NOMO-1 treated with DMSO at 0.1 percent for 48 hours (cell line): ENCODE measurements at regions not wholly inside any gene's neighbourhood (a gene's known extent, or its start where the extent isn't known, plus 50 kb on each side); places are given as distances from the start of the nearest gene placed in this dataset.
"Not testable (repeated sequence)": the region's sequence is repeated elsewhere in the genome, so short reads cannot be mapped to it uniquely, and the experiment has no call there.

Source experiments
- DNase-seq: peaks from one replicate; lab custom pipeline; 2025; ENCODE audit not compliant: unreplicated experiment; lab: John Stamatoyannopoulos, UW

DNA sequence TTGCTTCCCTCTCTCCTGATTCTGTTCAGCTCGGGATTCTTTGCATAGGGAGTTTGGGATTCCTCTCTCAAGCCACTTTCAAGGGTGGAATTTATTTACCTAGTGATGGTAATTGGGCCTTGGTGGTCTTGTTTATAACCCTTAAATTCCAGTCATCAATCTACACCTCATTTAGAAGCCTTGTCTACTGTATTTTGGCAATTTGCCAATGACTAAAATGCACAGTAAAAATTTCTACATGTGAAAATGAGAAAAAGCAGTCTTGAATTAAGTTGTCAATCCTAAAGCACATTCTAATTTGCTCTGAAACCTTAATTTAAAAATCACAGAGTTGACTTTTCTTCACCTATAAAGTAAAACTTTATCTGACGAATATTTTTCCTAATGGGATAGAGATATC, 749.2 kb upstream of the CRIM1 start:
- no peak for DNase-seq

DNA sequence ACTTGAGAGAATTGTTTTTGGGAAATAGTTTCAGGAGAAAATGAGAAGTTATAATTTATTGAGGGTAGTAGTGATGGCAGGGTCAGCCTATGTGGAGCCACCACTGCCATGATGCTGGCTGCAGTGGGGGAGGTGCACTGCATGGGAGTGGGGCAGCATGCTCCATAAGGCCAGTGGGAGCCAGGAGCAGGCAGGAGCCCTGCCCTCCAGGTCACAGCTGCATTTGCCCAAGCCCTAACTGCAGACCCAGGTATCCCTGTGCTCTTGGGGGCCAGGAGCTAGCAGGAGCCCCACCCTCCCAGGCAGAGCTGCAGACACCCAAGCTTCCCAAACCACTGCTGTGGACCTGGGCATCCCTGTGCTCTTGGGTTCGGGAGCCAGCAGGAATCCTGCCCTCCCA, 757.3 kb upstream of the CRIM1 start:
- DNase-seq: no peak

DNA sequence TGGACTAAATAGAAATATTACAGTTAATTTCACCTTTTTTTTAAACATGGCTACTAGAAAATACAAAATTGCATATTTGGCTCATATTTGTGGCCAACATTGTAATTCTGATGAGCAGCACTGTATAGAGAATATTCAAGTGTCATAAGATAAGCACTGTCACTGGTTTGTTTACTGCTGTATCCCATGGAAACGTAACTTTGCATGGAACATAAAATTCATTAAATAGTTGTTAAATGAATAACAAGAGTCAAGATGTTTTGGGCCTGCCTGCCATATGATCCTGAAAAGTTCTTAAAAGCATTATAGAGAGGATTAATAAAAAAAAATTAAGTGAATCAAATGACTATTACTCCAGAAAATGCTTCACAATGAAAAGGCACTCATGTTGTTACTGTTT, 763.7 kb upstream of the CRIM1 start:
- no peak for DNase-seq

DNA sequence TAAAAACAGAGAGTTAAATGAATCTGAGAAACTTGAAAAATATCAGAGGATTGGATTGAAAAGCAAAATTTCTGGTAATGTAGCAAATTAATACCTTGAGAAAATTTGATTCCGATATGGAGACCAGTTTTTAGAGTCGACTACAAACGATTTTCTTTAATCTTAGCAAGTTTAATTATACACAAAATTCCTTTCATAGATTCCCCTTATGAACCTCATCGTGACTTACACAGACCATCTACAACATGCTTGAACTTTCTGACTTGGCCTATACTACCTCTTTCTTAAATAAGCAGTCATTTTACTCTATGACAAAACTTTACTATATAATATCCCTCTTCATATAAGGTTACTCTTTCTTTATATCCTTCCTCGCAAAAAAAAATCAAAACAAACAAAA, 769.6 kb upstream of the CRIM1 start:
- no peak for DNase-seq

DNA sequence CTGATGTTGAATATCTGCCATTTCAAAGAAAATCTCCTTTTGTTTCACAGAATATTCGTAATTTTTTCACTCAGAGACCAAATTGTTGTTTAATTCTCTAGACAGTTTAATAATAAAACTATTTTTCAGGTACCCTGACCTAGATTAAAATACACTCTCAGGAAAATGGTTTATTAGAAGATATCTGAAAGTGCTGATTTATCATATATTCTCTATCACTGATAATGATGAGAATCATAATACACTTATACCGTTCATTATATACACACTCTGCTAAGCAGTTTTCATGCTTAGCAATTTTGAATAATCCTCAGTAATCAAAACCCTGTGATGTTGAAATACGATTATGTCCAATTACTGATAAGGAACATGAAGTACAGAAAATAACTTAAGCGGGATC, 772.9 kb upstream of the CRIM1 start:
- DNase-seq: no peak

DNA sequence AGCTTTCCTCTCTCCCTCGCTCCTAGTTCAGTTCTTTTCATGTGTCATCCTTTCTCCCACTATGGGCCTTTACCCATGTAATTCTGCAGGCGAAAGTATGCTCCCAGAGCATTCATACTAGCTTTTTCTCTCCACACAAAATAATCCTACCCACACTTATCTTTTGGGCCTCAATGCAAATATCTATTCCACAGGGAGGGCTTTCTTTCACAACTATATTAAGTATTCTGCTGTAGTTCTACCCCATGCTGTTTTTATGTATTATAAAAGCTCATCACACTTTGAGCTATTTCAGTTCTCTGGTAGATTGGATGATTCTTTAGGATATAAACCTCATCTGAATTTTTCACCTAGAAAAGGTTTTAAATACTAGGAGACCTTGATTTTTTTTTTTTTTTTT, 774.6 kb upstream of the CRIM1 start:
- no peak for DNase-seq

DNA sequence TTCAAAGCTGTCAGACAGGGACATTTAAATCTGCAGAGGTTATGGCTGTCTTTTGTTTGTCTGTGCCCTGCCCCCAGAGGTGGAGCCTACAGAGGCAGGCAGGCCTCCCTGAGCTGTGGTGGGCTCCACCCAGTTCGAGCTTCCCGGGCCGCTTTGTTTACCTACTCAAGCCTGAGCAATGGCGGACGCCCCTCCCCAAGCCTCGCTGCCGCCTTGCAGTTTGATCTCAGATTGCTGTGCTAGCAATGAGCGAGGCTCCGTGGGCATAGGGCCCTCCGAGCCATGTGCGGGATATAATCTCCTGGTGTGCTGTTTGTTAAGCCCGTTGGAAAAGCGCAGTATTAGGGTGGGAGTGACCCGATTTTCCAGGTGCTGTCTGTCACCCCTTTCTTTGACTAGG, 787.0 kb upstream of the CRIM1 start:
- DNase-seq: not testable (repeated sequence)

DNA sequence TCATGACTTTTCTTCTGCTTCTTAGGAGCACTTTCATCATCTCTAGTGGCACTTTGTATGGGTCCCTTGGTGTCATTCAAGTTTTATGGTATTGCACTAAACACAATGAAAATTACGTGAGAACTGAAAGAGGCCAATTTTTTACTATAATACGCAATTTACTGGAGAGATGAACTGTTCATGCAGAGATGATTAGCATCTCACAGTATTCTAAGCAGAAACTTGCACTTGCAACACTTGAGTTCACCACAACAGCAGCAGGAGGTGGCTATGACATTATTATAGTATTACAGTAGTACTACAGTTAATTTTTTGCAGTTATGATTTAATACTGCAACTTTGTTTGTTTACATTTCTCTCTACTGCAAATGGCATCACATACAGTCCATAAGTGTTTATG, 793.1 kb upstream of the CRIM1 start:
- DNase-seq: no peak

DNA sequence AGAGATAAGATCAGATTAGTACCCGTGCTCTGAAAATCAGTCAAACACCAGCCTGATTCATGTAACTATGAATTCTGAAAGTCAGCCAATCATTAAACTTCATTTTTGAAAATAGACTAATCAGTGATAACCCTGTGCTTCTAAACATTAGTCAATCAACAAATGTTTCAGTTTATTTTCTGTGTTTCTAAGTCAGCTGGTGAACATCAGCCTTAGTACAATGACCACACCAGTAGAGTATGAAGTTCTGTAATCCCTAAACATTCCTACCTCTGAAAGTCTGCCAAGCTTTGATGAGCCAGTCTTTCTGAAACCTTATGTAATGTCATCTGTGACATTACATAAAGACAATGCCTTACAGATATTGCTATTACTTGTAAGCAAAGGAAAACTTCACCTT, 807.4 kb upstream of the CRIM1 start:
- no peak for DNase-seq

DNA sequence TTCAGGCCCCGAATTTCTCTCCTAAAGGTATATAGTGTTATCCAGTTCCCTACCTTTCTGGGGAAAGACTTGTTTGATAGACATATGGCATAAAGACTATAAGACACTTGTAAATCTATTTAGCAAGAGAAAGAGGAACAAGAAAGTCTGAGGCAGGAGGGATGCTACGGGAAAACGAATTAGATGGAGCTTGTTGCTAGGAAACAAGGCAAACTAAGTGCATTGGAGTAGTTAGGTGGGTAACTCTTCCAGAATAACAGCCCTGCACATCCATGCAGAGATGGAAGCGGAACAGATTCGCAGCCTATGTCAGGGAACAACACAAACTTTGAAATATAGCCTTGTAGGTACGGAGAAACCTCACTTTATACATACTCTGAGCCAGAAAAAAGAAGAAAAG, 810.3 kb upstream of the CRIM1 start:
- no peak for DNase-seq

DNA sequence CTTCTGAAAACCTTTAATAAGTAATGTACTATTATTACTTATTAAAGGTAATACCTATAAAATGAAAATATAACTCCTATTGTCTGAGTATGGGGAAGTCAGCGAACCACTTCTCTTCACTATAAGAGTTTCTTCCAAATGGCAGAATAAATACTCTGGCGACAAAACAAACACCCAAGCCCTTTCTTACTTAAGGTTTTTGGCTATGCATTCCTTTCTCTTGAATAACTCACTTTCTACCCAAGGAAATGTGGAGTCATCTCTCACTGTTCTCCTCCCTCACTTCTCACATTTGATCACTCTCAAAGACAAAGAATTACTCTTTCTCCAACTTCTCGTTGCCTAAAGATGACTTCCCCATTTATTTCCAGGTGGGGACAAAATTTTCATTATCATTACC, 816.8 kb upstream of the CRIM1 start:
- DNase-seq: no peak

DNA sequence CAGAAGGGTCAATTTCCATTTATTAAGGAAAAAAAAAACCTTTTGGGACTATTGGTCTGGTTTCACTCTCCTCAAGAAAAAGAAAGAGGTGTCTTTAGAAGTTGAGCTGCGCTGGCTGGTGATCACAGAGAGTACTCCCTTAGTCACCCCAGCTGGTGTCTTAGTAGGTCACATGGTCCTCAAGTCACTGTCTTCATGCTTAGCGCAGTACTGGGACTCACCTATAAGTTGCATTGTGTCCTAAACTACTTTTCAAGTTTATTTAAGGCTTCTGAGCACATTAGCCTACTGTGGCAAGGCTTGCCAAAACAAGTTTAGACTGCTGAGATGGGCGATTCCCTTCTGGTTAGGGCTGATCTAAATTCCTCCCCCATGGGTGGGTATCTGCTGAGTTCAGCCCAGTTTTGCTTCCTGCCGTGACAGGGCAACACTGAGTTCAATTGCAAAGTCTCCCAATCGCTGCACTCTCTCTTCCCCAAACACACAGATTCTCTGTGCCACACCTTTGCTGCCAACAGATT, 824.9 kb upstream of the CRIM1 start:
- DNase-seq: no peak

DNA sequence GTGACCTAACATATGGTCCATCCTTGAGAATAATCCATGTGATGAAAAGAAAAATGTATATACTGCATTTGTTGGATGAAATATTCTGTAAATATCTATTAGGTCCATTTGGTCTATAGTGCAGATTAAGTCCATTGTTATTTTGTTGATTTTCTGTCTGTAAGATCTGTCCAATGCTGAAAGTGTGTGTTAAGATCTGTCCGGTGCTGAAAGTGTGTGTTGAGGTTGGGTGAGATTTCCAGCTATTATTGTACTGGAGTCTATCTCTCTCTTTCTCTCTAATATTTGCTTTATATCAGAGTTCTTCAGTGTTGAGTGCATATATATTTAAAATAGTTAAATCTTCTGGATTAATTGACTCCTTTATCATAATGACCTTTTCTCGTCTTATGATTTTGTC, 828.8 kb upstream of the CRIM1 start:
- DNase-seq: no peak

DNA sequence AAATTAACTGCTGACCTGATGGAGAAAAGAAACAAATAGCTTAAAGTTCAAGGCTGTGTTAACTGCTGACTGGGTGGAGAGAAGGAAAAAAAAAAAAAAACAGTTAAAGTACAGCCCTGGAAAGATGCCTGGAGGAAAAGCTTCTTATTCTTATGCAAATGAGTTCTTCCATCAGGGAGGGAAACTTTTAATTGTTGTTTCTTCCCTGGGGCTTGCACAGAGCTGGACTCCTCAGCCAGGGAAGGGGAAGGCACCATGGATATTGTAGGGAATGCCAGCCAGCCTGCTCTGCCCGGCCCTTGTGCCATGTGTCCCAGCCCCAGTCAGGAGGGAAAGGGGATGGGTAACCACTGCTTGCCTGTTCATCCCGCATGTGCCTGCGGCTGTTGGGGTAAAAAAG, 833.1 kb upstream of the CRIM1 start:
- no peak for DNase-seq

DNA sequence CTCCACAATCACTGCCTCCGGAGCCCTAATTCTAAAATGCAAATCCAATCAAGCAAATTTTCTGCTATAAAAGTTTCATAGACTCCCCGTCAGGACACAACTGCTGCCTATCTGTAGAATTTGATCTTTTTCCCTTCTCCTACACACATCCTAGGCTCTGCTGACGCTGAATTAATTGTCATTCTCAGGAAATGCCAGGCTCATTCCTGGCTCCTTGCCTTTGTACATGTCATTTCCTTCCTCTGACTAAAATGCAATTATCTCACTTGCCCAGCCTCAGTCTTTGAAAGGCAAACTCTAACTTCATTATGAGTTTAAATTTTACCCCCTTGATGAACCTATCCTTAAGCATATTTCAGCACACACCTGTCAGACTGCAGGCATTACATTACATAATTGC, 844.9 kb upstream of the CRIM1 start:
- no peak for DNase-seq

DNA sequence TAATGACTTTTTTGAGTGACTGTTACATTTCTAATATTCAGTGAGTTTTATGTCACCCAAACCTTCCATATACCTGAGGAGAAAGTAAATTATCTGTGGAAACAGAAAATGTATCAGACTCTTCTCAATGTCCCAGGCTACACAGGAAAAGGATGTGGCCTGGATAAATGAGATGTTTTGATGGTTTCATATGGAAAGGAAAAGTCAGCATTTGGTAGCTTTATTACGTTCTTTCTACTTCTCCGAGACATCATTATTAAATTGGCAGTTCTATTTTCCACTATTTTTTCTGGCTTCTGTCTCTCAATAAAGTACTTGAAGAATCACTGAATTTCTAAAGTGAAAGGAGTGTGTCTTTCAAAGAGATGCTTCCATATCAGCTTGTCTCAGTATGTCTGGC, 847.0 kb upstream of the CRIM1 start:
- no peak for DNase-seq

DNA sequence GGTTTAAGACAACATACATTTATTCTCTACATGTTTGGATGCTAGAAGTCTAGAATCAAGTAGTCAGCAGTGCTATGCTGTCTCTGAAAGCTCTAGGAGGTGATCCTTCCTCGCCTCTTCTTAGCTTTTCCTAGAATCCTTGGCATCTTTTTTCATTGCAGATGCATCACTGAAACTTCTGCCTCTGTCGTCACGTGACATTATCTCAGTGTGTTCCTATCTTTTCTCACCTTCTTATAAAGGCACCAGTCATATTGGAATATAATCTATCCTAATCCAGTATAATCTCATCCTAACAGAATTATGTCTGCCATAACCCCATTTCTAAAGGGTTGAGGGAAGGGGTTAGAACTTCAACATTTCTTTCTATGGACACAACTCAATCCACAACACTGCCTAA, 851.2 kb upstream of the CRIM1 start:
- DNase-seq: no peak

DNA sequence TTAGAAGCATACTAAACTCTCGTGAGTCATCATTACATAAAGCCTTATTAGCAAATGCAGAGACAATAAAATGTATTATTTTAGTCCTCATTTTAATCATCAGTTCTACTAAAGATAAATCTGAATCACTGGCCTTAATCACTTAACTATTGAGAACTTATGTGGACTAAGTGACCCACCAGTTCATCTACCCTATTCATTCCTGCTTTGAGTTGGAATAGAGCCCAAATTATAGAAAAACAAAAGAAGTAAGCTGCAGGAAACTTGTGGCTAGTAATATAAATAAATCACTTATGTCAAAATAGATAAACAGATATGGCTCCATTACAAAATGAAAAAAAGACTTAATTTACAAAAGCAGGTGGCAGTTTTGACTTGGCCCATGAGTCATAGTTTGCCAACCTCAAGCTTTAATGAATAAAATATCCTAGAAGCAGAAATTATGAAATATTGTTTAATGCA, 851.8 kb upstream of the CRIM1 start:
- no peak for DNase-seq

DNA sequence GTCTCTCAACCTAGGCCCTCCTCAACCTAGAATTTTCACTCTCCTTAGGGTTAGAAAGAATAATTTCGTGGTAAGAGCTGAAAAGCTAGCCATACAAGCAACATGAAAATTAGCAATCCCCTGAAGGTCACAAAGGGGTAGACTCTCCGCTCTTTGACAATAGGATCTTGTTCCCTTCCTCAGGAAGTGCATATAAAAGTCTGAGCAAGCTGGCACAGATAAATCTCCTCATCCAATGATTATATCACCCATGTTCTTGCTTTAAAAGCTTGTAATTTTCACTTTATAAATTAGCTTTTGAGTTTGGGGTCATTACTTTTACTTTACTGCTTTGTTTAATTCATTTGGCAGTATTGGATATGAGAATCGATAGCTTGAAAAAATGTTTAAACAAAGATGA, 852.3 kb upstream of the CRIM1 start:
- no peak for DNase-seq

DNA sequence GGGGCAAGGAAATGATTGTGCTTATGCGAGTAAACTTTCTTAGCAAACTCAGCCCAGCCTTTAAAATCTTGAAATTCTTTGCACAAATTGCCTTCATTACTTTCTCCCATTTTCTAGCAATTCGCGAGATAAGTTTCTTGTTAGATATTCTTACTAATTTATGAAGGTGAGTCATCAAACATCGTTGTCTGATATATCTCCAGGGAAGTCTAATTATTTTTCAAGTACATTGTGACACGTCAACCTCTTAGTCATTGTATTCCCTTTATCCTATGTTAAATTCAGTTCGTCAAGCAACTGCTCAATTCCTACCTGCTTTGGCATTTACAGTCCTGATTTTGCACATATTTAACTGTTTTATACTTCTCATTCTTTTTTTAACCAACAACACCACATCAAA, 854.5 kb upstream of the CRIM1 start:
- DNase-seq: no peak

DNA sequence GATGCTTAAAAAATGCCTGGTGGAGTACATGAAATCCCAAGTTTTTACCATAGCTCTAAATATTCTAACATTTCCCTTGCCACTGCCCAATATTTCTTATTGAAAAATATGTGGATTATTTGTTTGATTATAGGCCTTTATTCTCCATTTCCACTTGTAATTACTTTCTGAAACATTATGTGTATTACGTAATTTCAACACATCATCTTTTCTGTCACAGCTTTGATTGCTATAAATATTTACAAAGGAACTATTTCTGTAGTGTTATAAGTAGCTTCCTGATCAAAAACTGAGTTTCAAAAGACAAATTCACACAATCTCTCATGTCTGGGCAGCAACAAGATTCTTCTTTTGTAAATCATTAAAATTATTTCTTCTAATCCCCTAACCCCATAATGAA, 859.6 kb upstream of the CRIM1 start:
- DNase-seq: no peak

DNA sequence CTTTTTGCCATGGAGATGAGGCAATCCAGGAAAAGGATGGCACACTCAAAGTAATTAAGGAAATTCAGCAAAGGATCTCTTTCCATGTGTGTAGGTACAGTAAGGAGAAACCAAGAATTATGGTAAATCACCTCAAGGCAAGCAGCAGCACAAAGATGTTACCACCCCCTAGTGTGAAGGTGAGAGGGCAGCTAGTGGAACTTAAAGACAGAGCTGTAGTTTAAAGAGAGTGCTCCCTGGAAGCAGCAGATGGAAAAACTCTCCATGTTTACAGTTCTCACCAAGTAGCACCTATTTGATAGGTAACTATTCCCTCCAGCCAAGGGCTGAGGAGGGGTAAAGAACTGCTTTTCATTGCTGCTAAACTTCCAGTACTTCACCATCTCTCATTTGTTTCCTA, 860.4 kb upstream of the CRIM1 start:
- no peak for DNase-seq

DNA sequence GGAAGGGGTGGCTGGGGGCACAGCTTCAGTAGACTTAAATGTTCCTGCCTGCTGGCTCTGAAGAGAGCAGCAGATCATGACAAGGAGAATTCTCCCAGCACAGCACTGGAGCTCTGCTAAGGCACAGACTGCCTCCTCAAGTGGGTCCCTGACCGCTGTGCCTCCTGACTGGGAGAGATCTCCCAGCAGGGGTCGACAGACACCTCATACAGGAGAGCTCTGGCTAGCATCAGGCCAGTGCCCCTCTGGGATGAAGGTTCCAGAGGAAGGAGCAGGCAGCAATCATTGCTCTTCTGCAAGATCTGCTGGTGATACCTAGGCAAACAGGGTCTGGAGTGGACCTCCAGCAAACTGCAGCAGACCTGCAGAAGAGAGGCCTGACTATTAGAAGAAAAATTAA, 877.5 kb upstream of the CRIM1 start:
- DNase-seq: not testable (repeated sequence)

DNA sequence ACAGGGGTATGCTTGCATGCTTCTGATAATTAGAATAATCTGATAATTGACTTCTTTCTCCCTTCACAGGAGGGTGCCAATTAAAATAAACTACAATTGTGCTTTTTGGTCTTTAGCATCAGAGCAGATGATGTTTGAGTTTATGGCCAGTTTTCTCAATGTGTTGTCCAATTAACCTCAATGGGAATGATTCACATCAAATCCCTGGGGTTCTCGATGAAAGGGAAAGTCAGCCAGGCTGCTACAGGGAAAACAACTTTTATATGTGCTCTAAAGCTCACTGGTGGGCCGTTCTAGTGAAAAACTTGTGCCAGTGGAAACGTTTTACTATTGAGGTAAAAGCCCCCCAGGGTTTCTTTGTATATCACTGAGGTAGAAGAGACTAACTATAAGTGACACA, 887.3 kb upstream of the CRIM1 start:
- DNase-seq: no peak
